ENCODE measurements at regions not wholly inside any gene's neighbourhood (a gene's known extent, or its start where the extent isn't known, plus 50 kb on each side); places are given as distances from the start of the nearest gene placed in this dataset.

DNA sequence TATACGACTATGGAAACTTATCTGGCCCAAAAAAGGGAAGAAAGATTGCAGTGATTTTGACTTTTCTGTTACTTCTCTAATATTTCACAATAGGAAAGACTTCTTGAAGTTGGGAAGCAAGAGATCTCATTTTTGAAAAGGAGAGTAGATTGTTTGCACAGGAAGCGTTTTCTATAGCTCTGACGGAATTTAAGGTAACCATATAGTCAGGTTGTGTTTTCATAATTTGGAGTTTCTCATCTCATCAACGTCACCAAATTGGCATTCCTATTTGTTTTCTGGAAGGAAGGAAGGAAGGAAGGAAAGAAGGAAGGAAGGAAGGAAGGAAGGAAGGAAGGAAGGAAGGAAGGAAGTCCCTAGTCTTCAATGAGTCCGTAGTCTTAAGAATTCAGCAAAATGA is 732.0 kb downstream of the XPNPEP1 start:
- Histone ChIP-seq H3K9ac (ENCODE audit: low read length in 2 of 2) (no peak overlapping the region), H3K4me3 (ENCODE audit: low read length in 2 of 2) (no peak overlapping the region), H3K4me1 (ENCODE audit: control insufficient read depth, insufficient read depth, low read length) (no peaks in the 10 kb centered on the region), H3K27ac (ENCODE audit: low read length) (no peak overlapping the region), H3K36me3 (ENCODE audit: control insufficient read depth in 2 of 2, insufficient read depth in 2 of 2, low read length in 2 of 2) (no peaks in the 10 kb centered on the region), H3K27me3 (ENCODE audit: control insufficient read depth in 1 of 2, insufficient read depth in 2 of 2, low read length in 2 of 2) (no peaks in the 10 kb centered on the region), H3K9me3 (ENCODE audit: control insufficient read depth in 2 of 2, low read length in 2 of 2) (peaks cover 9 to 13% of the 10 kb centered on the region in 2 donors)

DNA sequence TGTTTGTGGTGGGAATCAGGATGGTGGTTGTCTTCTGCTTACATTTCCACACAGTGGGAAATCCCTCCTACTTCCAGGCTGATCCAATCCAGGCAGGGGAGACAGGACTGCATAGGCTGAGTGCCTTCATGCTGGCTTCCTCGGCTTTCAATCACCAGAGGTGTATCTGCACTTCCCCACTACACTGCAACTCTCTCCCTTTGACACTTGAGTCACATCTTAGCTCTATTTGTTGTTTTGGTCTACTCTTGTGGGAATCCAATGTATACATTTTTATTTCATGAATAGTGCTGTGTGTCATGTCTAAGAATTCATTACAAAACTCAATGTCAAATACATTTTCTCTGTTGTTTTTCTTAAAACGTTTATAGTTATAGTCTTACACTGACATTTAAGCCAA is 735.6 kb downstream of the XPNPEP1 start:
- H3K4me3 ChIP-seq (ENCODE audit: low read length in 2 of 2) = no peak overlapping the region
- H3K27me3 ChIP-seq (ENCODE audit: control insufficient read depth in 1 of 2, insufficient read depth in 2 of 2, low read length in 2 of 2) = no peaks in the 10 kb centered on the region
- H3K36me3 ChIP-seq (ENCODE audit: control insufficient read depth in 2 of 2, insufficient read depth in 2 of 2, low read length in 2 of 2) = no peaks in the 10 kb centered on the region
- H3K9ac ChIP-seq (ENCODE audit: low read length in 2 of 2) = no peak overlapping the region
- H3K9me3 ChIP-seq (ENCODE audit: control insufficient read depth in 2 of 2, low read length in 2 of 2) = peaks cover 9 to 17% of the 10 kb centered on the region in 2 donors
- H3K4me1 ChIP-seq (ENCODE audit: control insufficient read depth, insufficient read depth, low read length) = no peaks in the 10 kb centered on the region
- no peak overlapping the region for H3K27ac ChIP-seq (ENCODE audit: low read length)

DNA sequence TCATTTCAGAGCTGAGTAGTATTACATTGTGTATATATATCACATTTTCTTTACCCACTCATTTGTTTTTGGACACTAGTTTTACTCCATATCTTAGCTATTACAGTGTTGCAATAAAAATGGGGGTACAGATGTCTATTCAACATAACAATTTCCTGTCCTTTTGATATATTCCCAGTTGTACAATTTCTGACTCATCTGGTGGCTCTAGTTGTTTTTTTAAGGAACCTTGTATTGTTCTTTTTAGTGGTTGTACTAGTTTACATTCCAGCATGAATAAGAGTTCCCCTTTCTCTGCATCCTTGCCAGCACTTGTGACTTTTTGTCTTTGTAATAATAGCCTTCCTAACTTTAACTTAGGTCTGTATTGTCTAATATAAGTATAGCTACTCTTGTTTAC is 739.9 kb downstream of the XPNPEP1 start:
- H3K9ac ChIP-seq (ENCODE audit: low read length in 2 of 2) = no peak overlapping the region
- no peaks in the 10 kb centered on the region for H3K36me3 ChIP-seq (ENCODE audit: control insufficient read depth in 2 of 2, insufficient read depth in 2 of 2, low read length in 2 of 2)
- H3K9me3 ChIP-seq (ENCODE audit: control insufficient read depth in 2 of 2, low read length in 2 of 2) = peaks cover 6 to 12% of the 10 kb centered on the region in 2 donors
- H3K4me1 ChIP-seq (ENCODE audit: control insufficient read depth, insufficient read depth, low read length) = no peaks in the 10 kb centered on the region
- no peaks in the 10 kb centered on the region for H3K27me3 ChIP-seq (ENCODE audit: control insufficient read depth in 1 of 2, insufficient read depth in 2 of 2, low read length in 2 of 2)
- no peak overlapping the region for H3K27ac ChIP-seq (ENCODE audit: low read length)
- H3K4me3 ChIP-seq (ENCODE audit: low read length in 2 of 2) = no peak overlapping the region

DNA sequence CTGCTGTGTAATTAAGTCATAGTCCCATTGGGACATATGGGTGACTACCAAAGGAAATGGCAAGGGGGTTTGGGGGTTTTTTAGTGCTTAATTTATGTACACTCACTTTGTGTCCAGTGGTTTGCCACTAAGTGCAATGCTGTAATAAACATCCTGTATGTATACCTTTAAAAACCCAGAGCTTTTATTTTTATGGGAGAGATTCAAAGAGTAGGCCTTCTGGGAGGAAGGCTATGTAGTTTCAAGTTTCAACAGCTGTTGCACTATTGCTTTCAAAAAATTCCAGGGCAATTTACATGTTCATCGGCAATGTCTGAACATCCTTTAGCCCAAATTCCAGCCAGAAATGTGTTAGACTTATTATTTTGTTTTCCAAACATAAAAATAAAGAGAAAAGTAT is 744.7 kb downstream of the XPNPEP1 start:
- H3K27ac ChIP-seq (ENCODE audit: low read length) = no peak overlapping the region
- H3K4me3 ChIP-seq (ENCODE audit: low read length in 2 of 2) = no peak overlapping the region
- no peaks in the 10 kb centered on the region for H3K27me3 ChIP-seq (ENCODE audit: control insufficient read depth in 1 of 2, insufficient read depth in 2 of 2, low read length in 2 of 2)
- no peaks in the 10 kb centered on the region for H3K4me1 ChIP-seq (ENCODE audit: control insufficient read depth, insufficient read depth, low read length)
- no peak overlapping the region for H3K9ac ChIP-seq (ENCODE audit: low read length in 2 of 2)
- peaks cover 0 to 3% of the 10 kb centered on the region in 2 donors for H3K9me3 ChIP-seq (ENCODE audit: control insufficient read depth in 2 of 2, low read length in 2 of 2)
- no peaks in the 10 kb centered on the region for H3K36me3 ChIP-seq (ENCODE audit: control insufficient read depth in 2 of 2, insufficient read depth in 2 of 2, low read length in 2 of 2)

DNA sequence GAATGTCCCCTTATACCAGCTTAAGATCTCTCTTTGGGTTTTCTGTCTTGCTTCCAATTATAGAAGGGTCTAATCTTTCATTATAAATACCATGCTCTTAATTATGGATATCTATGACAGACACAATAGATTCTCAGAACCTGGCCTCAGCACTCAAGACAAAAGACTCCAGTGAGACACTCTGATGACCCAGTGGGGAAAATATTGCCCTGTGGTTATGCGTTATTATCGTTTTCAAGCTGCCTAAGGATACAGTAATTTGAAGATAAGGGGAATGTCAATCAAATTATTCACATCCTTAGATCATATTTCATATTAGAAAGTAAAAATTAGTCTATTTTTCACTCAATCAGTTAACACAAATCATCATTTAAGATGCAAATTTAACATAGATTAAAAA is 748.8 kb downstream of the XPNPEP1 start:
- H3K27me3 ChIP-seq (ENCODE audit: control insufficient read depth in 1 of 2, insufficient read depth in 2 of 2, low read length in 2 of 2) = no peaks in the 10 kb centered on the region
- no peak overlapping the region for H3K27ac ChIP-seq (ENCODE audit: low read length)
- peaks cover 0 to 3% of the 10 kb centered on the region in 2 donors for H3K9me3 ChIP-seq (ENCODE audit: control insufficient read depth in 2 of 2, low read length in 2 of 2)
- no peaks in the 10 kb centered on the region for H3K36me3 ChIP-seq (ENCODE audit: control insufficient read depth in 2 of 2, insufficient read depth in 2 of 2, low read length in 2 of 2)
- H3K9ac ChIP-seq (ENCODE audit: low read length in 2 of 2) = no peak overlapping the region
- H3K4me3 ChIP-seq (ENCODE audit: low read length in 2 of 2) = no peak overlapping the region
- H3K4me1 ChIP-seq (ENCODE audit: control insufficient read depth, insufficient read depth, low read length) = no peaks in the 10 kb centered on the region

DNA sequence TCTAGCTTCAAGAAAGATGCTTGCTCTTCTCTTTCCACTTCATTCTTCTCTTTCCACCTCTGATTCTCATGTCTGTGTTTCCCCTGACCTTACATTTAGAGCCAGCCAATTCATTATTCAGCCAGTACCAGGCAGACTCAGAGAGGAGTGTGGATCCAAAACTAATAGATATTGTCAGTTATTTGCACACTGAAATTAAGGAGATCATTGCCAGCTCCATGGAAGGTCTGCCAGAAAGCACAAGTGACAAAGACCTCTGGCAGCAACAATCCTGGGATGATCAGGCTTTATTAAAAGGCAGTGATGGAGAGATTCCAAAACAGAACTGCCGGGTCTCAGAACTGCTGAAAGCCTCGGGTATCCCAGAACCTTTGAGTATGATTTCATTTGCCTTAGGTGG is 749.4 kb downstream of the XPNPEP1 start:
- no peak overlapping the region for H3K27ac ChIP-seq (ENCODE audit: low read length)
- no peaks in the 10 kb centered on the region for H3K27me3 ChIP-seq (ENCODE audit: control insufficient read depth in 1 of 2, insufficient read depth in 2 of 2, low read length in 2 of 2)
- H3K9me3 ChIP-seq (ENCODE audit: control insufficient read depth in 2 of 2, low read length in 2 of 2) = peaks cover 0 to 3% of the 10 kb centered on the region in 2 donors
- H3K9ac ChIP-seq (ENCODE audit: low read length in 2 of 2) = no peak overlapping the region
- H3K4me3 ChIP-seq (ENCODE audit: low read length in 2 of 2) = no peak overlapping the region
- H3K36me3 ChIP-seq (ENCODE audit: control insufficient read depth in 2 of 2, insufficient read depth in 2 of 2, low read length in 2 of 2) = no peaks in the 10 kb centered on the region
- no peaks in the 10 kb centered on the region for H3K4me1 ChIP-seq (ENCODE audit: control insufficient read depth, insufficient read depth, low read length)

DNA sequence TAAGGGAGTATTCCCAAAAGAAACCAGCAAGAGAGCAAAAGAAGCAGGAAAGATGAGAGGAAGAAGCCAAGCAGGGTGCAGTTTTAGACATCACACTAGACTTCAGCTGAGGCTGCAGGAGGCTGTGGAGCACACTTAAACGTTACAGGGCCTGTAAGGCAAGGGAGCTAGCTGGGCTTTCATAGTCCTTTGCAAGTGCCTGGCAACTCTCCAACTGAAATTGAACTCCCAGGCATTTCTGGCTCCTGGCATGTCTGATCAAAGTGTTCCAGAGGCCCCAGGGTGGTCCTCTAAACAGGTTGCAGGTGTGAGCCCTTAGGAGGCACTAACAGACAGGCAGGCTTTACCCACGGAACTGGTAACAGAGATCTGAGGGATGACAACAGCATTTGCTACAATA is 750.2 kb downstream of the XPNPEP1 start:
- H3K9me3 ChIP-seq (ENCODE audit: control insufficient read depth in 2 of 2, low read length in 2 of 2) = peaks cover 0 to 3% of the 10 kb centered on the region in 2 donors

DNA sequence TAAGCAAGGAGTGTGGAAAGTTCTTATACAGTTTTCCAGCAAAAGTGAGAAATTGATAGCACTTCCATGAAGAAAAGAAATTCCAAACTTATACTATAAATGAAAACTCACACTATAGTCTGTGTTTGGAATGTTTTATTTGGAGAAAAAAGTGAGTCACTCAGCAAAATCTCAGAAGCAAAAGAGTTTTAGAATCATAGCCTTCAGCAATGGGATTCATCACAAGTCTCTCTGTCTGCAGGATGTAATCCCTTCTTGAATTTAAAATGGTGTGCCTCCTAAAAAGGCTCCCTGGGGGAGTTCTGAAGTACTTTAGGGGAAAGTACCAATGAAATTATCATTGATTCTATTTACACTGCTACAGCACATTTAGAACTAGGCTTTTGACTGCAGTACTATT is 756.4 kb downstream of the XPNPEP1 start:
- H3K4me1 ChIP-seq (ENCODE audit: control insufficient read depth, insufficient read depth, low read length) = no peaks in the 10 kb centered on the region
- no peaks in the 10 kb centered on the region for H3K27me3 ChIP-seq (ENCODE audit: control insufficient read depth in 1 of 2, insufficient read depth in 2 of 2, low read length in 2 of 2)
- no peaks in the 10 kb centered on the region for H3K36me3 ChIP-seq (ENCODE audit: control insufficient read depth in 2 of 2, insufficient read depth in 2 of 2, low read length in 2 of 2)
- no peak overlapping the region for H3K9ac ChIP-seq (ENCODE audit: low read length in 2 of 2)
- H3K27ac ChIP-seq (ENCODE audit: low read length) = no peak overlapping the region
- no peak overlapping the region for H3K4me3 ChIP-seq (ENCODE audit: low read length in 2 of 2)
- no peaks in the 10 kb centered on the region for H3K9me3 ChIP-seq (ENCODE audit: control insufficient read depth in 2 of 2, low read length in 2 of 2)

More for the DNA sequence above, 750.2 kb downstream of the XPNPEP1 start:
- H3K9ac ChIP-seq (ENCODE audit: low read length in 2 of 2) = no peak overlapping the region
- H3K4me1 ChIP-seq (ENCODE audit: control insufficient read depth, insufficient read depth, low read length) = no peaks in the 10 kb centered on the region
- H3K36me3 ChIP-seq (ENCODE audit: control insufficient read depth in 2 of 2, insufficient read depth in 2 of 2, low read length in 2 of 2) = no peaks in the 10 kb centered on the region
- no peaks in the 10 kb centered on the region for H3K27me3 ChIP-seq (ENCODE audit: control insufficient read depth in 1 of 2, insufficient read depth in 2 of 2, low read length in 2 of 2)
- no peak overlapping the region for H3K27ac ChIP-seq (ENCODE audit: low read length)
- no peak overlapping the region for H3K4me3 ChIP-seq (ENCODE audit: low read length in 2 of 2)

DNA sequence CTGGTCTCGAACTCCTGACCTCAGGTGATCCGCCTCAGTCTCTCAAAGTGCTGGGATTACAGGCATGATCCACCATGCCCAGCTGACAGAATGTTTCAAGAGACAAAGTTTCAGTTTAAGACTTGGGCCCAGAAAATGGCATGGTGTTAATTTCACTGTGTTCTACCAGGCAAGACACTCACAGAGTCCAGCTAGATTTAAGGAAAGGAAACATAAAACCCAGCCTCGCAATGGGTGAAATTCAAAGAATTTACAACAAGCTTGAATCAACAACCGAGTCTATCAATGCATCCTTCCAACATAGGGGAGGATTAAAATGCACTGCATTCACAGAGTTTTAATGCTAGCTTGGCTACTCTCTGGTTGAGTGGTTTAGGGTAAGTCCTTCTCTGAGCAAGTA is 764.0 kb downstream of the XPNPEP1 start:
- Histone ChIP-seq H3K36me3 (ENCODE audit: control insufficient read depth in 2 of 2, insufficient read depth in 2 of 2, low read length in 2 of 2) (no peaks in the 10 kb centered on the region), H3K27me3 (ENCODE audit: control insufficient read depth in 1 of 2, insufficient read depth in 2 of 2, low read length in 2 of 2) (no peaks in the 10 kb centered on the region), H3K4me1 (ENCODE audit: control insufficient read depth, insufficient read depth, low read length) (no peaks in the 10 kb centered on the region), H3K4me3 (ENCODE audit: low read length in 2 of 2) (no peak overlapping the region), H3K9ac (ENCODE audit: low read length in 2 of 2) (no peak overlapping the region), H3K27ac (ENCODE audit: low read length) (no peak overlapping the region), H3K9me3 (ENCODE audit: control insufficient read depth in 2 of 2, low read length in 2 of 2) (no peaks in the 10 kb centered on the region)

DNA sequence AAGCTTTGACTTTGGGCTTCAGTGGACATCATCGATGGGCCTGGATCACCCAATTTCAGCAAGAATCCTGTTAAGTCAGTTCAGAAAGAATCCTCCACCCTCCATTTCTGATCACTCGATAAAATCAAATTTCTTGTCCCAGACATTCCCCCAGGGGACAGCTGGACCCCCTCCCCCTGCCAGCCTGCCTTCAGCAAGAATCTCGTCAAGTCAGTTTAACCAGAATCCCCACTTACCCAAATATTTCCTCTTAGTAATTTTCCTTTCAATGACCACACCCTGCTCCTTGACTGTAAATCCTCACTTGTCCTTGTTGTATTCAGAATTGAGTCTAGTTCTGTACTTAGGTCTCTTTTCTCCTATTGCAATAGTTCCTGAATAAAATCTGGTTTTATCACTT is 766.9 kb downstream of the XPNPEP1 start:
- peaks cover 0 to 3% of the 10 kb centered on the region in 2 donors for H3K9me3 ChIP-seq (ENCODE audit: control insufficient read depth in 2 of 2, low read length in 2 of 2)
- no peak overlapping the region for H3K27ac ChIP-seq (ENCODE audit: low read length)
- H3K36me3 ChIP-seq (ENCODE audit: control insufficient read depth in 2 of 2, insufficient read depth in 2 of 2, low read length in 2 of 2) = no peaks in the 10 kb centered on the region
- H3K4me1 ChIP-seq (ENCODE audit: control insufficient read depth, insufficient read depth, low read length) = no peaks in the 10 kb centered on the region
- no peak overlapping the region for H3K9ac ChIP-seq (ENCODE audit: low read length in 2 of 2)
- no peak overlapping the region for H3K4me3 ChIP-seq (ENCODE audit: low read length in 2 of 2)
- no peaks in the 10 kb centered on the region for H3K27me3 ChIP-seq (ENCODE audit: control insufficient read depth in 1 of 2, insufficient read depth in 2 of 2, low read length in 2 of 2)

DNA sequence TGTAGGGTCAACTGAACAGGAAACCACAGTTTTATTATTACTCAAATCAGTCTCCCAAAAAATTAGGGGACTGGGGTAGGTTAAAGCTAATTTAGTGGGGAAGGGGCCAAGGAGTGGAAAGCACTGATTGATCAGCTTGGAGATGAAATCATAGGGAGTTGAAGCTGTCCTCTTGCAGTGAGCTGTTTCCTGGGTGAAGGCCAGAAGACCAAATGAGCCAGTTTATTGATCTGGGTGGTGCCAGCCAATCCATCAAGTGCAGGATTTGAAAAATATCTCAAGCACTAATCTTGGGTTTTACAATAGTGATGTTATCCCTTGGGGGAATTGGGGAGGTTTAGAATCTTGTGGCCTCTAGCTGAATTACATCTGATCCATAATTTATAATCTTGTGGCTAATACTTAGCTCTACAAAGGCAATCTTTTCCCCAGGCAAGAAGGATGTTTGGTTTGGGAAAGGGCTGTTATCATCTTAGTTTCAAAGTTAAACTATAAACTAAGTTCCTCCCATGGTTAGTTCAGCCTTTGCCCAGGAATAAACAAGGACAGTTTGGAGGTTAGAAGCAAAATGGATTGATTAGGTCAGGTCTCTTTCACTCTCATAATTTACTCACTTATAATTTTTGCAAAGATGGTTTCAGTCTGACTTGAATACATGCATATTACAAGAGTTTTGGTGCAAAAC is 773.5 kb downstream of the XPNPEP1 start:
- Histone ChIP-seq H3K9ac (ENCODE audit: low read length in 2 of 2) (no peak overlapping the region), H3K36me3 (ENCODE audit: control insufficient read depth in 2 of 2, insufficient read depth in 2 of 2, low read length in 2 of 2) (no peaks in the 10 kb centered on the region), H3K9me3 (ENCODE audit: control insufficient read depth in 2 of 2, low read length in 2 of 2) (peaks cover 0 to 3% of the 10 kb centered on the region in 2 donors), H3K27ac (ENCODE audit: low read length) (no peak overlapping the region), H3K4me1 (ENCODE audit: control insufficient read depth, insufficient read depth, low read length) (no peaks in the 10 kb centered on the region), H3K4me3 (ENCODE audit: low read length in 2 of 2) (no peak overlapping the region), H3K27me3 (ENCODE audit: control insufficient read depth in 1 of 2, insufficient read depth in 2 of 2, low read length in 2 of 2) (no peaks in the 10 kb centered on the region)

Measured in stomach smooth muscle (tissue), 2 donors.